HEK293T (cell line): ENCODE measurements at regions not wholly inside any gene's neighbourhood (a gene's known extent, or its start where the extent isn't known, plus 50 kb on each side); places are given as distances from the start of the nearest gene placed in this dataset.

Experiments
- CTCF ChIA-PET: fragments of 350-600 bp; formaldehyde crosslinking; extraction: SDS; loops from one replicate; lab custom pipeline; 2021; ENCODE audit warnings: antibody characterized with exemption, inconsistent platforms; lab: Yijun Ruan, JAX
- POLR2A ChIA-PET: fragments of 350-600 bp; formaldehyde crosslinking; extraction: SDS; loops from one replicate; lab custom pipeline; 2020; ENCODE audit warnings: antibody characterized with exemption, inconsistent platforms; lab: Yijun Ruan, JAX
- DNase-seq: peaks from one replicate; pipeline ENCODE4 v3.0.0; 2012; ENCODE audit warnings: mixed read lengths; ENCODE audit errors: extremely low spot score
- ARNT ChIP-seq: fragments of 450-650 bp; IDR thresholded peaks from 2 replicates; pipeline ENCODE4 v1.6.1; 2017; ENCODE audit warnings: mild to moderate bottlenecking
- BHLHE40 ChIP-seq: fragments of 450-650 bp; IDR thresholded peaks from 2 replicates; pipeline ENCODE4 v1.6.1; 2016; ENCODE audit warnings: mild to moderate bottlenecking, moderate library complexity, borderline replicate concordance
- CTBP1 ChIP-seq: fragments of 450-650 bp; IDR thresholded peaks from 2 replicates; pipeline ENCODE4 v1.6.1; 2016; ENCODE audit warnings: borderline replicate concordance
- ELF4 ChIP-seq: fragments of 450-650 bp; IDR thresholded peaks from 2 replicates; pipeline ENCODE4 v1.6.1; 2017; ENCODE audit warnings: antibody characterized with exemption
- FOXA1 ChIP-seq: fragments of 450-650 bp; IDR thresholded peaks from 2 replicates; pipeline ENCODE4 v1.6.1; 2016; ENCODE audit warnings: mild to moderate bottlenecking
- FOXK2 ChIP-seq: fragments of 450-650 bp; IDR thresholded peaks from 2 replicates; pipeline ENCODE4 v1.6.1; 2016; ENCODE audit warnings: mild to moderate bottlenecking
- FOXM1 ChIP-seq: fragments of 450-650 bp; IDR thresholded peaks from 2 replicates; pipeline ENCODE4 v1.6.1; 2017; ENCODE audit warnings: mild to moderate bottlenecking, borderline replicate concordance
- HDGF ChIP-seq: fragments of 450-650 bp; IDR thresholded peaks from 2 replicates; pipeline ENCODE4 v1.6.1; 2017; ENCODE audit warnings: antibody characterized with exemption, borderline replicate concordance
- L3MBTL2 ChIP-seq: fragments of 450-650 bp; conservative IDR thresholded peaks from 2 replicates; pipeline ENCODE4 v1.6.1; 2016; ENCODE audit warnings: mild to moderate bottlenecking
- LEF1 ChIP-seq: fragments of 450-650 bp; IDR thresholded peaks from 2 replicates; pipeline ENCODE4 v1.6.1; 2017; ENCODE audit warnings: mild to moderate bottlenecking, borderline replicate concordance
- NFRKB ChIP-seq: fragments of 450-650 bp; IDR thresholded peaks from 2 replicates; pipeline ENCODE4 v1.6.1; 2016; ENCODE audit warnings: mild to moderate bottlenecking, moderate library complexity
- SP1 ChIP-seq: fragments of 450-650 bp; IDR thresholded peaks from 2 replicates; pipeline ENCODE4 v1.6.1; 2017
- SUZ12 ChIP-seq: fragments of 450-650 bp; IDR thresholded peaks from 2 replicates; pipeline ENCODE4 v1.6.1; 2016; ENCODE audit warnings: mild to moderate bottlenecking
- TARDBP ChIP-seq: fragments of 450-650 bp; IDR thresholded peaks from 2 replicates; pipeline ENCODE4 v1.6.1; 2016
- ZNF384 ChIP-seq: fragments of 450-650 bp; IDR thresholded peaks from 2 replicates; pipeline ENCODE4 v1.6.1; 2016
- TF ChIP-seq, protein P1 (sequence below): fragments of 450-650 bp; IDR thresholded peaks from 2 replicates; pipeline ENCODE4 v1.6.1; 2016

DNA sequence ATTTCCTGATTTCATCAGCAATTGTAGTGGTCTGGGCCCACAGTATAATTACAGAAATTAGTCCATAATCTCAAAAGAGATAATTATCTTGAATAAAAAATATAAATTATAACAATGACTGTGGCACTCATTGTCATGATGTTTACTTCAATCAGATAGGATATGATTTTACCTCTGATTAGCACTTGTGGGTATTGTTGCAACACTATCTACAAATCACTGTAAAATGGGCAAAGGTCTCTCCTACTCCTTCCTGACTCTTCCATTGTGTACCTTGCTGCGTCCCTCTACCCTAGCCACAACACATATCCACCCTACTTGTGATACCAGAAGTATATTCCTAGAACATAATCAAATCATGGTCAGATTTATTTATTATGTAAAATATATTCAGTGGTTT, 200.9 kb upstream of the TRIB2 start:
- no peak for DNase-seq
- ChIA-PET CTCF (no interaction called here), POLR2A (no interaction called here)
- TF ChIP-seq LEF1, result no peak
- TF ChIP-seq BHLHE40, result no peak
- no peak for TF ChIP-seq FOXK2
- no peak for TF ChIP-seq FOXM1
- no peak for TF ChIP-seq SP1
- TF ChIP-seq ARNT, result no peak
- TF ChIP-seq NFRKB, result no peak
- TF ChIP-seq ELF4, result no peak
- TF ChIP-seq, protein P1, sequence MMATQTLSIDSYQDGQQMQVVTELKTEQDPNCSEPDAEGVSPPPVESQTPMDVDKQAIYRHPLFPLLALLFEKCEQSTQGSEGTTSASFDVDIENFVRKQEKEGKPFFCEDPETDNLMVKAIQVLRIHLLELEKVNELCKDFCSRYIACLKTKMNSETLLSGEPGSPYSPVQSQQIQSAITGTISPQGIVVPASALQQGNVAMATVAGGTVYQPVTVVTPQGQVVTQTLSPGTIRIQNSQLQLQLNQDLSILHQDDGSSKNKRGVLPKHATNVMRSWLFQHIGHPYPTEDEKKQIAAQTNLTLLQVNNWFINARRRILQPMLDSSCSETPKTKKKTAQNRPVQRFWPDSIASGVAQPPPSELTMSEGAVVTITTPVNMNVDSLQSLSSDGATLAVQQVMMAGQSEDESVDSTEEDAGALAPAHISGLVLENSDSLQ, result no peak
- no peak for TF ChIP-seq ZNF384
- no peak for TF ChIP-seq TARDBP
- no peak for TF ChIP-seq CTBP1
- TF ChIP-seq FOXA1, result no peak

DNA sequence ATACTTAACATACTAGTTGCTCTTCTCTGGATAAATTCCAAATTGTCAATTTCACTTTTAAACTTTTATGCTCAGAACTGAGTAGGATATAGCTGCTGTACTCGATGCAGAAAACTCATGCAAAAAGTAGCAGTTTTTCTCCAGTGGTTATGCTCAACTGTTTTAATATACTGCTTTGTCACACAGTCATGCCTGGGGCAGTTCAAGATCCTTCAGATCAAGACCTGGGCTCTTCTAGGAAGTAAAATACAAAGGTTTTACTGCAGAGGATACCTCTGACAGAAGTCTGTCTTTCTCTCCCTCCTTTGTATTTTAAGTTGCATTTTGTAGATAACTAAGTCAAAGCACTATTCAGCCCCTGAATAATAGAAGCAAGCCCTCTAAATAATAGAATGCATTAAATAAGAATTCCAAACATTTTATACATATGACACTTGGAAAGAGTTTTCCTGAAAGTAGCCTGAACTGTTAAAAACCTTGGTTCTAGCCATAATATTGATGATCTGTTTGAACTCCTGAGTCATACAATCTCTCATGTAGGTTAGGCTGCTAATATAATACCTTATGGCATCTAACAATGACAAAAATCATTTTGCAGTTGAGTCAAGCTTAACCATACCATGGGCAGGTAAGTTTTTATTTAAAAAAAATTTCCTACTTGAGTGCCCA, 183.3 kb upstream of the TRIB2 start:
- POLR2A ChIA-PET, result no interaction called here
- DNase-seq, result no peak
- CTCF ChIA-PET, result interaction anchor here (1.5 kb wide), 1 partner anchor 182 kb away, joined by 3 read pairs; no protein-coding TSS in a partner anchor
- TF ChIP-seq BHLHE40 (no peak), L3MBTL2 (no peak), SP1 (no peak), HDGF (no peak), FOXM1 (no peak), TARDBP (no peak), ARNT (no peak), SUZ12 (no peak), NFRKB (no peak), FOXA1 (no peak), FOXK2 (no peak), LEF1 (no peak), ZNF384 (no peak), ELF4 (no peak)
- TF ChIP-seq, protein P1, result no peak

DNA sequence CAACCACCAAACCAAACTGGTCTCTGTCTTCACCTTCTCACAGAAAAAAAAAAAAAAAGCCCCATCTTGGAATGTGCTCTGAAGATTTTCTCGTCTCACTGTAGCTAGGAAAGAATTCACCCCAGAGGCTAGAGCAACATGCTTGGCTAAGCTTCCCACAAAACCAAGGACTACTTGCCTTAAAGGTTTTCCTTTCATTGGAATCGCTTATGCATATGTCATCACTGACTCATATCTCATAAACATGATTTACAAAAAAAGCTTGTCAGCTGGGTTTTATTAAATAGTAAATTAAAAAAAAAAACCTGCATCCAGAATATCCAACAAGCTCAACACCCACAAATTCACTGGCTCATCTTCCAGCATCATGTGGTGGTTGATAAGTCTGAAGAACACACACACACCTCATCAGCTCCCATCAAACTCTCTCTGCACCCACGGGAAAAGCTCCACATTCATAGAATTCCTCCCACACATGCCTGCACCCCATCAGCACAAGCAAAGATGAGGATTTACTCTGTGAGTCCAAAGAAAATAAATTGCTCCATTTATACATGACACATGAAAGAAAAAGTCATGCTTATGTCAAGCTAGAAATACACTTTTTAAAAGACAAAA, 182.0 kb upstream of the TRIB2 start:
- ChIA-PET CTCF (interaction anchor here (0.6 to 0.9 kb wide), 3 partner anchors 13 to 672 kb away, joined by 3 to 4 read pairs (median 3); no protein-coding TSS in a partner anchor), POLR2A (no interaction called here)
- TF ChIP-seq NFRKB (no peak), HDGF (no peak), BHLHE40 (no peak), SUZ12 (no peak), ARNT (no peak)
- TF ChIP-seq, protein P1, result no peak
- DNase-seq, result no peak

DNA sequence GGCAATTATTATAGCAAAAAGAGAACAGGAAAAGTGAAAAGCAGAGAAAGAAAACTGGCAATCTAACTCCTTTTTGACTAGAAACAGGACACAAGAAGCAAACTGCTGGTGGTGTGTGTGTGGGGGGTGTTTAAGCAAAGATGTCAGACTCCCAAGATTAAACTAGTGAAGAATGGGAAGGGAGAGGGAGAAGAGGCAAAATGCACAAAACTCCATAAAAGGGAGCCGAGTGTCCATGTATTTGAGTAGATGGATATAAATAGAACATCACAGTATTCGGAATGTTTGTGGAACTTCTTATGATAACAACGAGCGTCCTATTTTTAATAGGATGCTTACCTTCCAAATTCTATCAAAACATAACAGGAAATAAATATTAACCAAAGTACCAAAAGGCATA, 179.8 kb upstream of the TRIB2 start:
- no peak for DNase-seq
- POLR2A ChIA-PET, result no interaction called here
- CTCF ChIA-PET, result no interaction called here
- no peak for TF ChIP-seq FOXK2
- TF ChIP-seq CTBP1, result no peak
- no peak for TF ChIP-seq SUZ12
- TF ChIP-seq, protein P1, result no peak
- TF ChIP-seq BHLHE40, result no peak
- no peak for TF ChIP-seq FOXA1
- no peak for TF ChIP-seq FOXM1

DNA sequence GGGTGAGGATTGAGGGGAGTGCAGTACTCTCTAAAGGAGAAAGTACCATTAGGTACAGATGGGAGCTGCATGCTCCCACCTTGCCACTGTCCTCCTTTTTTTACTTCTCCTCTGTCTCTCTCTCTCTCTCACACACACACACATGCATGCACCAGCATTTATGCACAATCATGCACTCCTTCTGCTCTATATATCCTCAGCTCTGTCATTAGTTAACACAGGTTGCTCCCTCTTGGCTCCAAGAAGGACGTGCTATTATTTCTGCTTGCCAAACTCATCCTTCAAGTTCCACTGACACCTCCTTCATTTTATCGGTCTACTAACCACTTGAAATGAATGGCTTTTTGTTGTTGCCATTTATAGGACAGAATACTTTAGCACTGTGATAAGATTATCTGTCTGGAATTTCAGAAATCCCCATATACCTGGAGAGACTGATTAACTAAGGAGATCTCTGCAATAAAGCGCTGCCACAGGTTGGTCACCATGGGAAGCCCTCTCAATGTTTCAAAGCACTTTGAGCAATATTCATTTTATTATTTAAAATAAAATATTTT, 178.5 kb upstream of the TRIB2 start:
- no peak for DNase-seq
- no peak for TF ChIP-seq SP1
- TF ChIP-seq, protein P1, result no peak
- no peak for TF ChIP-seq ZNF384
- no peak for TF ChIP-seq HDGF
- no peak for TF ChIP-seq TARDBP
- no peak for TF ChIP-seq NFRKB
- no peak for TF ChIP-seq ARNT
- no peak for TF ChIP-seq FOXA1
- no peak for TF ChIP-seq SUZ12
- TF ChIP-seq LEF1, result no peak
- TF ChIP-seq CTBP1, result no peak
- no peak for TF ChIP-seq BHLHE40
- no peak for TF ChIP-seq FOXK2
- no peak for TF ChIP-seq FOXM1
- TF ChIP-seq L3MBTL2, result no peak
- no peak for TF ChIP-seq ELF4
- ChIA-PET CTCF (no interaction called here), POLR2A (no interaction called here)
